Panc1 (cell line): ENCODE measurements at regions not wholly inside any gene's neighbourhood (a gene's known extent, or its start where the extent isn't known, plus 50 kb on each side); places are given as distances from the start of the nearest gene placed in this dataset.

ENCODE experiments used
- ATAC-seq: fragments of 200-7000 bp; cut with Tn5 transposase; 2 replicates; pipeline ENCODE4 v1.9.1; 2020; ENCODE audit warnings: mild to moderate bottlenecking, moderate library complexity
- BruUV-seq: library from RNA; stranded (reverse); fragments of 400-500 nt; replicated peaks from 2 replicates; lab custom pipeline; 2021; lab: Mats Ljungman, UMichigan
- CTCF ChIA-PET: fragments of 300-600 bp; sonication (Branson Sonifier 250); formaldehyde crosslinking; loops from one replicate; lab custom pipeline; 2022; ENCODE audit warnings: antibody characterized with exemption; lab: Charles Lee
- POLR2A ChIA-PET: fragments of 300-600 bp; sonication (Branson Sonifier 250); formaldehyde crosslinking; loops from one replicate; lab custom pipeline; 2022; ENCODE audit warnings: antibody characterized with exemption; lab: Charles Lee
- DNase-seq: peaks from one replicate; pipeline ENCODE4 v3.0.0-alpha.2; 2010; ENCODE audit warnings: low read depth, low spot score
- H3K27ac ChIP-seq: 2 replicates; pipeline ENCODE4 v1.5.1; 2011; ENCODE audit warnings: mild to moderate bottlenecking, low read length, inconsistent platforms
- H3K27me3 ChIP-seq: fragments of 200-500 bp; sonication (Bioruptor generic); 2 replicates; pipeline ENCODE4 v1.6.0; 2014; ENCODE audit warnings: low read length, inconsistent platforms; ENCODE audit not compliant: control insufficient read depth, insufficient read depth
- H3K36me3 ChIP-seq: fragments of 200-500 bp; sonication (Bioruptor generic); 2 replicates; pipeline ENCODE4 v1.5.1; 2014; ENCODE audit warnings: inconsistent platforms, mild to moderate bottlenecking, low read length, moderate library complexity; ENCODE audit not compliant: control insufficient read depth, insufficient read depth
- H3K4me1 ChIP-seq: 2 replicates; pipeline ENCODE4 v1.5.1; 2011; ENCODE audit warnings: inconsistent platforms, mild to moderate bottlenecking, low read length, moderate library complexity; ENCODE audit not compliant: control insufficient read depth, insufficient read depth
- H3K4me3 ChIP-seq, 2 experiments: 2 replicates each; pipeline ENCODE4 v1.5.1; 2011 to 2012; ENCODE audit warnings: low read depth in 2 of 2, low read length in 2 of 2, mild to moderate bottlenecking in 2 of 2, inconsistent platforms in 1 of 2, moderate library complexity in 1 of 2
- H3K9me3 ChIP-seq: fragments of 200-500 bp; sonication (Bioruptor generic); 2 replicates; pipeline ENCODE4 v1.5.1; 2014; ENCODE audit warnings: low read depth, mild to moderate bottlenecking, inconsistent platforms, low read length, moderate library complexity; ENCODE audit not compliant: control insufficient read depth, insufficient read depth
- CTCF ChIP-seq: fragments of 450-650 bp; IDR thresholded peaks from 2 replicates; pipeline ENCODE4 v1.5.1; 2017; ENCODE audit warnings: mild to moderate bottlenecking
- REST ChIP-seq, 2 experiments: IDR thresholded peaks; 2 replicates each; pipeline ENCODE4 v1.6.1; 2011 to 2012; ENCODE audit warnings: low read depth in 2 of 2, control low read depth in 1 of 2, low read length in 1 of 2, mild to moderate bottlenecking in 1 of 2, moderate library complexity in 1 of 2; ENCODE audit not compliant: insufficient read depth in 1 of 2
- SIN3A ChIP-seq: IDR thresholded peaks from 2 replicates; pipeline ENCODE4 v1.6.1; 2012; ENCODE audit warnings: low read depth, mild to moderate bottlenecking, low read length, moderate library complexity, borderline replicate concordance; ENCODE audit not compliant: insufficient read depth
- TCF7L2 ChIP-seq: IDR thresholded peaks from 2 replicates; pipeline ENCODE4 v1.6.1; 2011; ENCODE audit warnings: mild to moderate bottlenecking, low read depth, low read length, inconsistent platforms
- in situ Hi-C: cut with HindIII; loops from 2 replicates; pipeline ENCODE4 v1.10.0; 2016; ENCODE audit warnings: low sequenced_read_pairs, low pct_unique_long_range_greater_than_20kb
- intact Hi-C: fragments of 100-400 bp; cut with micrococcal nuclease; formaldehyde crosslinking; loops from one replicate; pipeline ENCODE4 v1.10.0; 2022; ENCODE audit not compliant: unreplicated experiment

GRCh38 chr4:138797646-138798045 is 217.9 kb upstream of the NOCT start:
- intact Hi-C loops: no loop called here
- no TSS peak for BruUV-seq
- Histone ChIP-seq H3K4me1 (no peaks in the 10 kb centered on the region), H3K36me3 (no peaks in the 10 kb centered on the region), H3K27ac (no peak overlapping the region), H3K4me3 (no peak overlapping the region), H3K9me3 (no peaks in the 10 kb centered on the region), H3K27me3 (peaks cover 4% of the 10 kb centered on the region)
- DNase-seq: no peak
- TF ChIP-seq CTCF (no peak), REST (IDR thresholded peaks at IDR 0.05; ENCODE audit: insufficient read depth in 1 of 2, low read depth in 2 of 2, low read length in 1 of 2) (no peak), SIN3A (no peak)
- CTCF ChIA-PET: no interaction called here
- in situ Hi-C loops: no loop called here
- POLR2A ChIA-PET: no interaction called here
- no peak for ATAC-seq

- Histone ChIP-seq H3K9me3 (no peaks in the 10 kb centered on the region), H3K27ac (no peak overlapping the region), H3K36me3 (no peaks in the 10 kb centered on the region), H3K4me1 (no peaks in the 10 kb centered on the region), H3K27me3 (peaks cover 4% of the 10 kb centered on the region), H3K4me3 (no peak overlapping the region)
- intact Hi-C loops (no loop called here), in situ Hi-C loops (no loop called here)
- ChIA-PET POLR2A (no interaction called here), CTCF (no interaction called here)
- TF ChIP-seq TCF7L2 (no peak), CTCF (no peak)
- no peak for ATAC-seq
- no peak for DNase-seq
- BruUV-seq: no TSS peak
Observed at GRCh38 chr4:138796761-138797160, 218.8 kb upstream of the NOCT start.
